ENCODE measurements at regions not wholly inside any gene's neighbourhood (a gene's known extent, or its start where the extent isn't known, plus 50 kb on each side); places are given as distances from the start of the nearest gene placed in this dataset.

- DNase-seq, result no peak
These were observed 83.3 kb downstream of the ALDH8A1 start for GRCh38 chr6:134866563-134866962.

GRCh38 chr6:134864558-134864957, 85.3 kb downstream of the ALDH8A1 start:
- DNase-seq, result no peak

- no peak for DNase-seq
These were observed 86.0 kb downstream of the ALDH8A1 start for GRCh38 chr6:134863763-134864510.

GRCh38 chr6:134854366-134854765, 95.5 kb downstream of the ALDH8A1 start:
- no peak for DNase-seq

GRCh38 chr6:134853111-134854055, 96.5 kb downstream of the ALDH8A1 start:
- DNase-seq, result no peak

- no peak for DNase-seq
These were observed 98.4 kb downstream of the ALDH8A1 start for GRCh38 chr6:134851548-134851947.

- DNase-seq, result no peak
These were observed 99.1 kb downstream of the ALDH8A1 start for GRCh38 chr6:134850721-134851305.

GRCh38 chr6:134849920-134850447, 99.9 kb downstream of the ALDH8A1 start:
- no peak for DNase-seq

GRCh38 chr6:134848076-134848475, 101.8 kb downstream of the ALDH8A1 start:
- DNase-seq, result no peak

- no peak for DNase-seq
These were observed 103.0 kb downstream of the ALDH8A1 start for GRCh38 chr6:134846865-134847264.

GRCh38 chr6:134846031-134846430, 103.9 kb downstream of the ALDH8A1 start:
- no peak for DNase-seq

- no peak for DNase-seq
These were observed 105.8 kb downstream of the ALDH8A1 start for GRCh38 chr6:134844120-134844519.

GRCh38 chr6:134840086-134840867, 109.6 kb downstream of the ALDH8A1 start:
- DNase-seq, result no peak

GRCh38 chr6:134835993-134836392, 113.9 kb downstream of the ALDH8A1 start:
- no peak for DNase-seq

- no peak for DNase-seq
These were observed 119.0 kb downstream of the ALDH8A1 start for GRCh38 chr6:134830940-134831339.

GRCh38 chr6:134830194-134830593, 119.7 kb downstream of the ALDH8A1 start:
- DNase-seq, result no peak

GRCh38 chr6:134828641-134829040, 121.3 kb downstream of the ALDH8A1 start:
- no peak for DNase-seq

- no peak for DNase-seq
These were observed 122.8 kb downstream of the ALDH8A1 start for GRCh38 chr6:134826889-134827737.

- DNase-seq, result no peak
These were observed 126.2 kb downstream of the ALDH8A1 start for GRCh38 chr6:134823710-134824034.

GRCh38 chr6:134822920-134823709, 126.8 kb downstream of the ALDH8A1 start:
- DNase-seq, result no peak
